Peyer's patch (tissue), 4 donors: ENCODE measurements at regions not wholly inside any gene's neighbourhood (a gene's known extent, or its start where the extent isn't known, plus 50 kb on each side); places are given as distances from the start of the nearest gene placed in this dataset.

ENCODE experiments used
- DNase-seq, 3 donors: peaks; one replicate each; pipeline ENCODE4 v3.0.0-alpha.2; 2017 to 2019
- H3K27ac ChIP-seq, 4 donors: fragments of 200-600 bp; sonication (generic); one replicate each; pipeline ENCODE4 v1.5.1; 2016 to 2019
- H3K27me3 ChIP-seq, 2 donors: fragments of 200-600 bp; sonication (generic); one replicate each; pipeline ENCODE4 v1.5.1; 2019
- H3K36me3 ChIP-seq, 3 donors: fragments of 200-600 bp; sonication (generic); one replicate each; pipeline ENCODE4 v1.5.1; 2016 to 2019
- H3K4me1 ChIP-seq, 4 donors: fragments of 200-600 bp; sonication (generic); one replicate each; pipeline ENCODE4 v1.5.1; 2016 to 2019
- H3K4me3 ChIP-seq, 4 donors: fragments of 200-600 bp; sonication (generic); 1 replicate in 3 of 4; 2 replicates in 1 of 4; pipeline ENCODE4 v1.5.1; 2016 to 2019; ENCODE audit warnings: mild to moderate bottlenecking in 1 of 4
- H3K9me3 ChIP-seq, 4 donors: fragments of 200-600 bp; sonication (generic); one replicate each; pipeline ENCODE4 v1.5.1; 2016 to 2019; ENCODE audit warnings: mild to moderate bottlenecking in 1 of 4
- CTCF ChIP-seq, 6 experiments: fragments of 450-650 bp in 4 of 6; fragments of 200-600 bp in 2 of 6; sonication (generic) in 1 of 6; IDR thresholded peaks; one replicate each; pipeline ENCODE4 v1.5.1; 2017 to 2019; ENCODE audit warnings: antibody characterized with exemption in 6 of 6, mild to moderate bottlenecking in 3 of 6, moderate library complexity in 1 of 6
- POLR2A ChIP-seq, 2 donors: fragments of 450-650 bp; IDR thresholded peaks; one replicate each; pipeline ENCODE4 v1.5.1; 2017; ENCODE audit warnings: antibody characterized with exemption in 2 of 2, mild to moderate bottlenecking in 2 of 2, moderate library complexity in 2 of 2

DNA sequence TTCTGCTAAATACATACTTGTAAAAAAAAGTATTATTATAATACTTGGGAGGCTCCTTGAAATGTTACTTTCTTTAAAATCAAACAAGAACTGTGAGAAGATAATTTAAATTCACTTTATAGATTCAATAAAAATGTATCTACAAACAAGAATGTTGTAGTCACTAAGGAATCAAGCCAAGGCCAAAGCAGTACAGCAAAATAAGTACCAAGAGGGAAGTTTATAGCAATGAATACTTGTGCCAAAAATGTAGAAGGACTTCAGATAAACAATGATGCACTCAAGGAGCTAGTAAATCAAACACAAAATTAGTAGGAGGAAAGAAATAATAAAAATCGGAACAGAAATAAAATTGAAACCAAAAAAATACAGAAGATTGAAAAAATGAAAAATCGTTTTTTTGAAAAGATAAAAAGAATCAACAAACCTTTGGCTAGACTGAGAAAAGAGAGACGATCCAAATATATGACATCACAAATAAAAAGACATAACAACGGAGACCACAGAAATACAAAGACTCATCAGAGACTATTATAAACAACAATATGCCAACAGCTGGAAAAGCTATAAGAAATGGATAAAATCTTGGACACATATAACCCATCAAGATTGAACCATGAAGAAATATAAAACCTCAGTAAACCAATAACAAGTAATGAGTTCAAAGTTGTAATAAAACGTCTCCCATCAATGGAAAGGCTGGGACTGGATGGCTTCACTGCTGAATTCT, 286.0 kb upstream of the TMEM229A start:
- Histone ChIP-seq H3K27me3 (no peaks in the 10 kb centered on the region), H3K9me3 (no peaks in the 10 kb centered on the region), H3K27ac (no peak overlapping the region), H3K4me3 (no peak overlapping the region), H3K4me1 (no peaks in the 10 kb centered on the region), H3K36me3 (no peaks in the 10 kb centered on the region)
- DNase-seq, result no peak
- TF ChIP-seq CTCF (IDR thresholded peaks at IDR 0.05) (no peak), POLR2A (IDR thresholded peaks at IDR 0.05) (no peak)

- Histone ChIP-seq H3K36me3 (no peaks in the 10 kb centered on the region), H3K4me3 (no peak overlapping the region), H3K27ac (no peak overlapping the region), H3K4me1 (no peaks in the 10 kb centered on the region), H3K27me3 (no peaks in the 10 kb centered on the region), H3K9me3 (no peaks in the 10 kb centered on the region)
- TF ChIP-seq POLR2A (IDR thresholded peaks at IDR 0.05) (no peak), CTCF (IDR thresholded peaks at IDR 0.05) (no peak)
- no peak for DNase-seq
These were observed 278.1 kb upstream of the TMEM229A start for GRCh38 chr7:124310934-124311390.

DNA sequence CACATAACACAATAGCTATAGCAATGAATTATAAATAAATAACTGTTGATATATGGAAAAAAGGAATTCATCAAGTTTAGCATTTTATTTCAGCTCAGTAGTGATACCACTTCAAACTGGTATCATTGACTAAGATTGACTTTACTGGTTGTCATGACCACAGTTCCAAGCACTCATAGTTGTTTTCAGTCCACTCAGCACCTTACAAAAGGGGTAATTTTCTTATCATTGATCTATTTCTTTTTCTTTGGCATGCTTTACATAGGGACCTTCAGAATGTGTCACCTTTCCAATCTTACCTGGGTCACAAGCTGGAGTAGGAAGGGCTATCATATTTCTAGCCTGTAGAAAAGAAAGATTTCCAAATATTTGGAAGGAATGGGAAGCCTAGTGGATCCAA, 275.5 kb upstream of the TMEM229A start:
- no peaks in the 10 kb centered on the region for H3K4me1 ChIP-seq
- TF ChIP-seq CTCF (IDR thresholded peaks at IDR 0.05) (no peak), POLR2A (IDR thresholded peaks at IDR 0.05) (no peak)
- H3K36me3 ChIP-seq, result no peaks in the 10 kb centered on the region
- H3K4me3 ChIP-seq, result no peak overlapping the region
- H3K9me3 ChIP-seq, result no peaks in the 10 kb centered on the region
- no peak overlapping the region for H3K27ac ChIP-seq
- H3K27me3 ChIP-seq, result no peaks in the 10 kb centered on the region
- no peak for DNase-seq

- Histone ChIP-seq H3K4me1 (no peaks in the 10 kb centered on the region), H3K9me3 (no peaks in the 10 kb centered on the region), H3K27me3 (no peaks in the 10 kb centered on the region), H3K36me3 (no peaks in the 10 kb centered on the region), H3K27ac (no peak overlapping the region), H3K4me3 (no peak overlapping the region)
- TF ChIP-seq CTCF (IDR thresholded peaks at IDR 0.05) (no peak), POLR2A (IDR thresholded peaks at IDR 0.05) (no peak)
- no peak for DNase-seq
These were observed 262.4 kb upstream of the TMEM229A start for GRCh38 chr7:124295289-124295688.

- H3K27me3 ChIP-seq, result no peaks in the 10 kb centered on the region
- no peak for DNase-seq
- H3K9me3 ChIP-seq, result no peaks in the 10 kb centered on the region
- no peak overlapping the region for H3K27ac ChIP-seq
- TF ChIP-seq POLR2A (IDR thresholded peaks at IDR 0.05), result no peak
- TF ChIP-seq CTCF (IDR thresholded peaks at IDR 0.05), result no peak
- H3K36me3 ChIP-seq, result no peaks in the 10 kb centered on the region
- no peak overlapping the region for H3K4me3 ChIP-seq
- H3K4me1 ChIP-seq, result no peaks in the 10 kb centered on the region
These were observed 252.1 kb upstream of the TMEM229A start for GRCh38 chr7:124284937-124285336.
